Fibroblast of lung (primary cell): ENCODE measurements at regions not wholly inside any gene's neighbourhood (a gene's known extent, or its start where the extent isn't known, plus 50 kb on each side); places are given as distances from the start of the nearest gene placed in this dataset.

Experiments
- CTCF ChIP-seq, 2 donors: IDR thresholded peaks in 1 of 2; conservative IDR thresholded peaks in 1 of 2; 1 replicate in 1 of 2; 2 replicates in 1 of 2; pipeline ENCODE4 v1.5.1; 2011 to 2012; ENCODE audit warnings: low read length in 2 of 2, control low read depth in 1 of 2, inconsistent platforms in 1 of 2, low read depth in 1 of 2, mild to moderate bottlenecking in 1 of 2
- EZH2 ChIP-seq: IDR thresholded peaks from 2 replicates; pipeline ENCODE4 v1.5.1; 2012; ENCODE audit warnings: low read length, control low read depth, mild to moderate bottlenecking; ENCODE audit errors: missing control alignments

GRCh38 chr1:118479351-118479750, 294.3 kb upstream of the SPAG17 start:
- no peak for TF ChIP-seq CTCF (conservative IDR thresholded peaks at IDR 0.05 in 1 of 2, IDR thresholded peaks at IDR 0.05 in 1 of 2; ENCODE audit: low read depth in 1 of 2, low read length in 2 of 2)
- no peak for TF ChIP-seq EZH2
